HCT116 (cell line): ENCODE measurements at regions not wholly inside any gene's neighbourhood (a gene's known extent, or its start where the extent isn't known, plus 50 kb on each side); places are given as distances from the start of the nearest gene placed in this dataset.

Experiments
- ATAC-seq: fragments of 200-7000 bp; cut with Tn5 transposase; 2 replicates; pipeline ENCODE4 v1.9.1; 2020; ENCODE audit warnings: mild to moderate bottlenecking, moderate library complexity
- BruUV-seq: library from RNA; stranded (reverse); fragments of 400-500 nt; replicated peaks from 2 replicates; lab custom pipeline; 2021; lab: Mats Ljungman, UMichigan
- CTCF ChIA-PET: fragments of 300-600 bp; sonication (Branson Sonifier 250); formaldehyde crosslinking; loops from one replicate; lab custom pipeline; 2021; ENCODE audit warnings: antibody characterized with exemption; lab: Charles Lee
- POLR2A ChIA-PET: fragments of 300-600, 350-600 bp; sonication (Branson Sonifier 250); formaldehyde crosslinking; loops from one replicate; lab custom pipeline; 2021; ENCODE audit warnings: antibody characterized with exemption; lab: Charles Lee
- RAD21 ChIA-PET, 2 experiments: fragments of 300-600 bp; sonication (Branson Sonifier 250); formaldehyde crosslinking; loops; one replicate each; lab custom pipeline; 2023; ENCODE audit warnings: low total read pairs in 2 of 2; ENCODE audit not compliant: uncharacterized antibody in 2 of 2, unreplicated experiment in 2 of 2, low non-redundant PET in 1 of 2; lab: Charles Lee
- DNase-seq: peaks from one replicate; pipeline ENCODE4 v3.0.0-alpha.2; 2010; ENCODE audit warnings: low read depth, low spot score
- H2AFZ ChIP-seq: fragments of 200-600 bp; shearing (Covaris generic), sonication (generic); 2 replicates; pipeline ENCODE4 v1.6.1; 2017; ENCODE audit warnings: low read depth, mixed run types, mixed read lengths, antibody characterized with exemption, low read length; ENCODE audit not compliant: poor library complexity, severe bottlenecking
- H3K27ac ChIP-seq: 2 replicates; pipeline ENCODE4 v1.5.1; 2012; ENCODE audit warnings: low read depth, low read length
- H3K27me3 ChIP-seq: fragments of 200-600 bp; sonication (generic); 2 replicates; pipeline ENCODE4 v1.6.1; 2016; ENCODE audit warnings: mixed run types, low read length, mixed read lengths; ENCODE audit not compliant: insufficient read depth
- H3K36me3 ChIP-seq, 2 experiments: fragments of 200-500 bp in 1 of 2; fragments of 200-600 bp in 1 of 2; sonication (Bioruptor generic) in 1 of 2; sonication (generic) in 1 of 2; 2 replicates each; pipeline versions ENCODE4 v1.5.1 to v1.6.1; 2014 to 2016; ENCODE audit warnings: low read length in 2 of 2, inconsistent platforms in 1 of 2, mixed read lengths in 1 of 2, mixed run types in 1 of 2; ENCODE audit not compliant: insufficient read depth in 2 of 2, control insufficient read depth in 1 of 2
- H3K4me1 ChIP-seq, 2 experiments: fragments of 200-600 bp in 1 of 2; sonication (generic) in 1 of 2; 2 replicates each; pipeline versions ENCODE4 v1.5.1 to v1.6.1; 2012 to 2017; ENCODE audit warnings: low read length in 2 of 2, inconsistent platforms in 1 of 2, mild to moderate bottlenecking in 1 of 2, mixed read lengths in 1 of 2, mixed run types in 1 of 2, moderate library complexity in 1 of 2; ENCODE audit not compliant: insufficient read depth in 2 of 2, control insufficient read depth in 1 of 2
- H3K4me2 ChIP-seq: fragments of 200-600 bp; sonication (generic); 2 replicates; pipeline ENCODE4 v1.6.1; 2017; ENCODE audit warnings: mixed run types, low read length, mixed read lengths
- H3K4me3 ChIP-seq, 2 experiments: fragments of 200-600 bp in 1 of 2; sonication (generic) in 1 of 2; replicated peaks in 1 of 2; 2 replicates each; pipeline ENCODE4 v1.5.1; 2011 to 2016; ENCODE audit warnings: low read length in 2 of 2, control low read depth in 1 of 2, low read depth in 1 of 2, mild to moderate bottlenecking in 1 of 2, mixed read lengths in 1 of 2, mixed run types in 1 of 2
- H3K79me2 ChIP-seq: fragments of 200-600 bp; sonication (generic); 2 replicates; pipeline ENCODE4 v1.6.1; 2017; ENCODE audit warnings: mild to moderate bottlenecking, mixed run types, low read length, moderate library complexity, mixed read lengths; ENCODE audit not compliant: insufficient read depth
- H3K9ac ChIP-seq: fragments of 200-600 bp; sonication (generic); 2 replicates; pipeline ENCODE4 v1.6.1; 2016; ENCODE audit warnings: low read length, mixed read lengths
- H3K9me2 ChIP-seq: fragments of 200-600 bp; sonication (generic), shearing (Covaris generic); 2 replicates; pipeline ENCODE4 v1.6.1; 2017; ENCODE audit warnings: mixed run types, mild to moderate bottlenecking, moderate library complexity; ENCODE audit not compliant: insufficient read depth
- H3K9me3 ChIP-seq, 2 experiments: fragments of 200-500 bp in 1 of 2; fragments of 200-600 bp in 1 of 2; sonication (Bioruptor generic) in 1 of 2; sonication (generic) in 1 of 2; 2 replicates each; pipeline ENCODE4 v1.6.1; 2014 to 2017; ENCODE audit warnings: low read length in 2 of 2, mixed read lengths in 2 of 2, inconsistent platforms in 1 of 2, low read depth in 1 of 2, mild to moderate bottlenecking in 1 of 2, mixed run types in 1 of 2, moderate library complexity in 1 of 2; ENCODE audit not compliant: control insufficient read depth in 1 of 2, insufficient read depth in 1 of 2
- H4K20me1 ChIP-seq: fragments of 200-600 bp; sonication (generic), shearing (Covaris generic); 2 replicates; pipeline ENCODE4 v1.6.1; 2017; ENCODE audit warnings: mixed run types, mild to moderate bottlenecking, moderate library complexity; ENCODE audit not compliant: insufficient read depth
- CBX3 ChIP-seq: IDR thresholded peaks from 2 replicates; pipeline ENCODE4 v1.6.1; 2012; ENCODE audit warnings: low read depth
- EGR1 ChIP-seq: IDR thresholded peaks from 2 replicates; pipeline ENCODE4 v1.6.1; 2012; ENCODE audit warnings: low read depth
- EZH2phosphoT487 ChIP-seq: fragments of 200-600 bp; IDR thresholded peaks from 2 replicates; pipeline ENCODE4 v1.6.1; 2018; ENCODE audit warnings: antibody characterized with exemption, borderline replicate concordance
- FOSL1 ChIP-seq: IDR thresholded peaks from 2 replicates; pipeline ENCODE4 v1.6.1; 2012; ENCODE audit warnings: low read depth
- JUND ChIP-seq: IDR thresholded peaks from 2 replicates; pipeline ENCODE4 v1.6.1; 2012
- POLR2AphosphoS5 ChIP-seq: IDR thresholded peaks from 2 replicates; pipeline ENCODE4 v1.6.1; 2011; ENCODE audit warnings: mild to moderate bottlenecking, low read depth, low read length, moderate library complexity
- RAD21 ChIP-seq: IDR thresholded peaks from 2 replicates; pipeline ENCODE4 v1.6.1; 2012; ENCODE audit warnings: low read depth, mild to moderate bottlenecking
- SP1 ChIP-seq: IDR thresholded peaks from 2 replicates; pipeline ENCODE4 v1.6.1; 2012; ENCODE audit warnings: low read depth
- SRF ChIP-seq: IDR thresholded peaks from 2 replicates; pipeline ENCODE4 v1.6.1; 2012; ENCODE audit warnings: low read depth
- TCF7L2 ChIP-seq: IDR thresholded peaks from 2 replicates; pipeline ENCODE4 v1.7.0; 2011; ENCODE audit warnings: borderline replicate concordance, inconsistent platforms; ENCODE audit not compliant: insufficient read depth, insufficient read length; ENCODE audit errors: extremely low read depth
- intact Hi-C: fragments of 100-400 bp; cut with micrococcal nuclease; formaldehyde crosslinking; loops from 2 replicates; pipeline ENCODE4 v1.10.0; 2022
- TF ChIP-seq, protein P1 (sequence below): IDR thresholded peaks from 2 replicates; pipeline ENCODE4 v1.6.1; 2012; ENCODE audit warnings: low read depth
- TF ChIP-seq, protein P2 (sequence below): IDR thresholded peaks from 2 replicates; pipeline ENCODE4 v1.6.1; 2012
- TF ChIP-seq, protein P3 (sequence below): IDR thresholded peaks from 2 replicates; pipeline ENCODE4 v1.6.1; 2012
- TF ChIP-seq, protein P4 (sequence below): IDR thresholded peaks from 2 replicates; pipeline ENCODE4 v1.6.1; 2011; ENCODE audit warnings: mild to moderate bottlenecking, low read length, moderate library complexity; ENCODE audit not compliant: insufficient replicate concordance; ENCODE audit errors: extremely low read depth

DNA sequence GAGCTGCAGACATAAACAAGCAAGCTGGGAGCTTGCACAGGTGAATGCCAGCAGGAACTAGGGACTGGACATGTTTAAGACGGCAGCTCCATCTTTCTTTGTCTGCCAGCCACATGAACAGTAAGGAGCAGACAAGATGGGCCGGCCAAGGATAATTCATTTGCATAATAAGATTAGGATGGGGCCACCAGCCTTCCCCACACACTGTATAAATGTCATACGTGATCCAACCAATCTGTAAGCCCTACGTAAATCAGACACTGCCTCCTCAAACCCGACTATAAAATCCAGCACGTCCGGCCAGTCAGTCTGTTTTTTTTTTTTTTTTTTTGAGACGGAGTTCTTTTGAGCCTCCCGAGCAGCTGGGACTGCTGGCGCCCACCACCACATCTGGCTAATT is 75.6 kb upstream of the BOD1L1 start:
- no peak for DNase-seq
- Histone ChIP-seq H3K9me2 (no peaks in the 10 kb centered on the region), H3K4me1 (no peaks in the 10 kb centered on the region), H3K79me2 (no peaks in the 10 kb centered on the region), H3K9me3 (no peaks in the 10 kb centered on the region), H3K4me2 (no peak overlapping the region), H4K20me1 (no peaks in the 10 kb centered on the region), H2AFZ (no peak overlapping the region), H3K27me3 (no peaks in the 10 kb centered on the region), H3K36me3 (no peaks in the 10 kb centered on the region), H3K9ac (no peak overlapping the region), H3K4me3 (no peak overlapping the region), H3K27ac (no peak overlapping the region)
- POLR2A ChIA-PET: no interaction called here
- RAD21 ChIA-PET: no interaction called here
- BruUV-seq: no TSS peak
- CTCF ChIA-PET: no interaction called here
- ATAC-seq: no peak
- no peak for TF ChIP-seq TCF7L2
- no peak for TF ChIP-seq POLR2AphosphoS5
- TF ChIP-seq JUND: no peak
- TF ChIP-seq SP1: no peak
- TF ChIP-seq CBX3: no peak
- TF ChIP-seq, protein P1, sequence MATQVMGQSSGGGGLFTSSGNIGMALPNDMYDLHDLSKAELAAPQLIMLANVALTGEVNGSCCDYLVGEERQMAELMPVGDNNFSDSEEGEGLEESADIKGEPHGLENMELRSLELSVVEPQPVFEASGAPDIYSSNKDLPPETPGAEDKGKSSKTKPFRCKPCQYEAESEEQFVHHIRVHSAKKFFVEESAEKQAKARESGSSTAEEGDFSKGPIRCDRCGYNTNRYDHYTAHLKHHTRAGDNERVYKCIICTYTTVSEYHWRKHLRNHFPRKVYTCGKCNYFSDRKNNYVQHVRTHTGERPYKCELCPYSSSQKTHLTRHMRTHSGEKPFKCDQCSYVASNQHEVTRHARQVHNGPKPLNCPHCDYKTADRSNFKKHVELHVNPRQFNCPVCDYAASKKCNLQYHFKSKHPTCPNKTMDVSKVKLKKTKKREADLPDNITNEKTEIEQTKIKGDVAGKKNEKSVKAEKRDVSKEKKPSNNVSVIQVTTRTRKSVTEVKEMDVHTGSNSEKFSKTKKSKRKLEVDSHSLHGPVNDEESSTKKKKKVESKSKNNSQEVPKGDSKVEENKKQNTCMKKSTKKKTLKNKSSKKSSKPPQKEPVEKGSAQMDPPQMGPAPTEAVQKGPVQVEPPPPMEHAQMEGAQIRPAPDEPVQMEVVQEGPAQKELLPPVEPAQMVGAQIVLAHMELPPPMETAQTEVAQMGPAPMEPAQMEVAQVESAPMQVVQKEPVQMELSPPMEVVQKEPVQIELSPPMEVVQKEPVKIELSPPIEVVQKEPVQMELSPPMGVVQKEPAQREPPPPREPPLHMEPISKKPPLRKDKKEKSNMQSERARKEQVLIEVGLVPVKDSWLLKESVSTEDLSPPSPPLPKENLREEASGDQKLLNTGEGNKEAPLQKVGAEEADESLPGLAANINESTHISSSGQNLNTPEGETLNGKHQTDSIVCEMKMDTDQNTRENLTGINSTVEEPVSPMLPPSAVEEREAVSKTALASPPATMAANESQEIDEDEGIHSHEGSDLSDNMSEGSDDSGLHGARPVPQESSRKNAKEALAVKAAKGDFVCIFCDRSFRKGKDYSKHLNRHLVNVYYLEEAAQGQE: no peak
- no peak for TF ChIP-seq EGR1
- no peak for TF ChIP-seq FOSL1
- TF ChIP-seq, protein P2, sequence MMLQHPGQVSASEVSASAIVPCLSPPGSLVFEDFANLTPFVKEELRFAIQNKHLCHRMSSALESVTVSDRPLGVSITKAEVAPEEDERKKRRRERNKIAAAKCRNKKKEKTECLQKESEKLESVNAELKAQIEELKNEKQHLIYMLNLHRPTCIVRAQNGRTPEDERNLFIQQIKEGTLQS: no peak
- TF ChIP-seq SRF: no peak
- no peak for TF ChIP-seq EZH2phosphoT487
- TF ChIP-seq, protein P3, sequence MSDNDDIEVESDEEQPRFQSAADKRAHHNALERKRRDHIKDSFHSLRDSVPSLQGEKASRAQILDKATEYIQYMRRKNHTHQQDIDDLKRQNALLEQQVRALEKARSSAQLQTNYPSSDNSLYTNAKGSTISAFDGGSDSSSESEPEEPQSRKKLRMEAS: no peak
- no peak for TF ChIP-seq RAD21
- TF ChIP-seq, protein P4, sequence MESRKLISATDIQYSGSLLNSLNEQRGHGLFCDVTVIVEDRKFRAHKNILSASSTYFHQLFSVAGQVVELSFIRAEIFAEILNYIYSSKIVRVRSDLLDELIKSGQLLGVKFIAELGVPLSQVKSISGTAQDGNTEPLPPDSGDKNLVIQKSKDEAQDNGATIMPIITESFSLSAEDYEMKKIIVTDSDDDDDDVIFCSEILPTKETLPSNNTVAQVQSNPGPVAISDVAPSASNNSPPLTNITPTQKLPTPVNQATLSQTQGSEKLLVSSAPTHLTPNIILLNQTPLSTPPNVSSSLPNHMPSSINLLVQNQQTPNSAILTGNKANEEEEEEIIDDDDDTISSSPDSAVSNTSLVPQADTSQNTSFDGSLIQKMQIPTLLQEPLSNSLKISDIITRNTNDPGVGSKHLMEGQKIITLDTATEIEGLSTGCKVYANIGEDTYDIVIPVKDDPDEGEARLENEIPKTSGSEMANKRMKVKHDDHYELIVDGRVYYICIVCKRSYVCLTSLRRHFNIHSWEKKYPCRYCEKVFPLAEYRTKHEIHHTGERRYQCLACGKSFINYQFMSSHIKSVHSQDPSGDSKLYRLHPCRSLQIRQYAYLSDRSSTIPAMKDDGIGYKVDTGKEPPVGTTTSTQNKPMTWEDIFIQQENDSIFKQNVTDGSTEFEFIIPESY: no peak
- intact Hi-C loops: no loop called here
